Esophagus muscularis mucosa (tissue), 4 donors: ENCODE measurements at regions not wholly inside any gene's neighbourhood (a gene's known extent, or its start where the extent isn't known, plus 50 kb on each side); places are given as distances from the start of the nearest gene placed in this dataset.

Experiments used
- DNase-seq: peaks from one replicate; pipeline ENCODE4 v3.0.0-alpha.2; 2017; ENCODE audit errors: extremely low spot score
- H3K27ac ChIP-seq, 4 donors: fragments of 200-600 bp; sonication (generic); replicated peaks in 1 of 4; 1 replicate in 3 of 4; 2 replicates in 1 of 4; pipeline ENCODE4 v1.5.1; 2016 to 2019; ENCODE audit warnings: mild to moderate bottlenecking in 1 of 4
- H3K27me3 ChIP-seq, 4 donors: fragments of 200-600 bp; sonication (generic); one replicate each; pipeline versions ENCODE4 v1.5.1 to v1.6.0; 2016 to 2019
- H3K36me3 ChIP-seq, 4 donors: fragments of 200-600 bp; sonication (generic); one replicate each; pipeline ENCODE4 v1.5.1; 2016 to 2019
- H3K4me1 ChIP-seq, 4 donors: fragments of 200-600 bp; sonication (generic); one replicate each; pipeline ENCODE4 v1.5.1; 2016 to 2019
- H3K4me3 ChIP-seq, 4 donors: fragments of 200-600 bp; sonication (generic); 1 replicate in 2 of 4; 2 replicates in 2 of 4; pipeline ENCODE4 v1.5.1; 2016 to 2019; ENCODE audit warnings: mild to moderate bottlenecking in 4 of 4, moderate library complexity in 1 of 4
- H3K9me3 ChIP-seq, 4 donors: fragments of 200-600 bp; sonication (generic); 1 replicate in 3 of 4; 2 replicates in 1 of 4; pipeline ENCODE4 v1.5.1; 2016 to 2019
- EP300 ChIP-seq: sonication (generic); formaldehyde crosslinking; IDR thresholded peaks from one replicate; pipeline ENCODE4 v1.6.1; 2017; ENCODE audit warnings: antibody characterized with exemption
- POLR2A ChIP-seq: fragments of 450-650 bp; IDR thresholded peaks from one replicate; pipeline ENCODE4 v1.6.1; 2017; ENCODE audit warnings: antibody characterized with exemption, moderate library complexity, mild to moderate bottlenecking, low read depth
- POLR2AphosphoS5 ChIP-seq, 2 donors: sonication (generic); formaldehyde crosslinking; IDR thresholded peaks; one replicate each; pipeline ENCODE4 v1.6.1; 2017; ENCODE audit warnings: antibody characterized with exemption in 2 of 2
- WGBS: methylation state at CpG from one replicate; pipeline ENCODE4 v1.1.5; 2018; 5-methylcytosine and 5-hydroxymethylcytosine counted together
- intact Hi-C: fragments of 100-400 bp; cut with DNase I; formaldehyde crosslinking; loops from one replicate; pipeline ENCODE4 v1.15.1; 2023
- TF ChIP-seq, protein P1 (sequence below), 3 experiments: fragments of 200-600 bp in 2 of 3; fragments of 450-650 bp in 1 of 3; sonication (generic) in 2 of 3; IDR thresholded peaks; one replicate each; pipeline ENCODE4 v1.5.1; 2017 to 2019; ENCODE audit warnings: antibody characterized with exemption in 3 of 3, mild to moderate bottlenecking in 2 of 3, moderate library complexity in 1 of 3

DNA sequence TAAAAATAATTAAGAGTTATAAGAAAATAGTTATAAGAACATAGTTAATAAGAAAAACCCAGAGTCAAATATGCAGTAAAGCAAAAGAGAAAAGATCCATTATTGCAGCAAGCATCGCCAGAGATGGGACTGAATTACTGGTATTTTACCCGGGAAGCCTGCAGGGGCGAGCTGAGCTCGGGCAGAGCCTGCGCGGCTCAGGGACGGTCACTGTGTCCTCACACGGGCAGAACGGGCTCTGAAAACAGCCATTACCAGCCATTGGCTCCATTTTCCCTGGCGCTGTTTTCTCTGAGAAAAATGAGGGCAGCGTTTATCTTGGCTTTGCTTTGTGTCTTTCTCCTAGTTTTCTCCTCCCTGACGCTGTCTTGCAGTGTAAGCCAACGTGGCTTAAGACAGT is 95.3 kb upstream of the ALKAL2 start:
- Histone ChIP-seq H3K4me3 (no peak overlapping the region), H3K27me3 (peaks cover 0 to 13% (median 0%) of the 10 kb centered on the region in 4 donors), H3K9me3 (no peaks in the 10 kb centered on the region), H3K27ac (no peak overlapping the region), H3K4me1 (no peaks in the 10 kb centered on the region), H3K36me3 (no peaks in the 10 kb centered on the region)
- 36% methylated on average over 13 of the region's 13 CpGs for WGBS
- DNase-seq = peak; percentile 88
- no peak for TF ChIP-seq POLR2A
- TF ChIP-seq, protein P1, sequence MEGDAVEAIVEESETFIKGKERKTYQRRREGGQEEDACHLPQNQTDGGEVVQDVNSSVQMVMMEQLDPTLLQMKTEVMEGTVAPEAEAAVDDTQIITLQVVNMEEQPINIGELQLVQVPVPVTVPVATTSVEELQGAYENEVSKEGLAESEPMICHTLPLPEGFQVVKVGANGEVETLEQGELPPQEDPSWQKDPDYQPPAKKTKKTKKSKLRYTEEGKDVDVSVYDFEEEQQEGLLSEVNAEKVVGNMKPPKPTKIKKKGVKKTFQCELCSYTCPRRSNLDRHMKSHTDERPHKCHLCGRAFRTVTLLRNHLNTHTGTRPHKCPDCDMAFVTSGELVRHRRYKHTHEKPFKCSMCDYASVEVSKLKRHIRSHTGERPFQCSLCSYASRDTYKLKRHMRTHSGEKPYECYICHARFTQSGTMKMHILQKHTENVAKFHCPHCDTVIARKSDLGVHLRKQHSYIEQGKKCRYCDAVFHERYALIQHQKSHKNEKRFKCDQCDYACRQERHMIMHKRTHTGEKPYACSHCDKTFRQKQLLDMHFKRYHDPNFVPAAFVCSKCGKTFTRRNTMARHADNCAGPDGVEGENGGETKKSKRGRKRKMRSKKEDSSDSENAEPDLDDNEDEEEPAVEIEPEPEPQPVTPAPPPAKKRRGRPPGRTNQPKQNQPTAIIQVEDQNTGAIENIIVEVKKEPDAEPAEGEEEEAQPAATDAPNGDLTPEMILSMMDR (IDR thresholded peaks at IDR 0.05) = no peak
- TF ChIP-seq POLR2AphosphoS5 (IDR thresholded peaks at IDR 0.05) = no peak
- intact Hi-C loops = no loop called here

DNA sequence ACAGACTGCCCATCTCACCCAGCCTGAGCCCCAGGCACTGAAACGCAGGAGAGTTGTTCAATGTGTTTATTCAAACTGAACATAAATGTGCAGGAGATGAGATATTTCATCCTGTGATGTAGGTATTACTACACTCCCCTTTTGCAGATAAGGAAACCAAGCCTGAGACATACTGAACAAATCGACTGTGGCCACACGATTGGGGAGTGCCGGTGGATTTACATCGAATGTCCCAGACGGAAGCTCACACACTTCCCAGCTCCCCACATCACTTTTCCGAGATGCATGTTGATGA is 94.8 kb upstream of the ALKAL2 start:
- Histone ChIP-seq H3K36me3 (no peaks in the 10 kb centered on the region), H3K4me3 (no peak overlapping the region), H3K4me1 (no peaks in the 10 kb centered on the region), H3K27me3 (peaks cover 0 to 9% (median 0%) of the 10 kb centered on the region in 4 donors), H3K9me3 (peaks cover 0 to 3% (median 0%) of the 10 kb centered on the region in 4 donors), H3K27ac (no peak overlapping the region)
- no peak for DNase-seq
- intact Hi-C loops = no loop called here
- TF ChIP-seq POLR2A = no peak
- no peak for TF ChIP-seq POLR2AphosphoS5 (IDR thresholded peaks at IDR 0.05)
- TF ChIP-seq, protein P1 (IDR thresholded peaks at IDR 0.05) = no peak
- TF ChIP-seq EP300 = no peak
- 81% methylated on average over 7 of the region's 7 CpGs for WGBS

DNA sequence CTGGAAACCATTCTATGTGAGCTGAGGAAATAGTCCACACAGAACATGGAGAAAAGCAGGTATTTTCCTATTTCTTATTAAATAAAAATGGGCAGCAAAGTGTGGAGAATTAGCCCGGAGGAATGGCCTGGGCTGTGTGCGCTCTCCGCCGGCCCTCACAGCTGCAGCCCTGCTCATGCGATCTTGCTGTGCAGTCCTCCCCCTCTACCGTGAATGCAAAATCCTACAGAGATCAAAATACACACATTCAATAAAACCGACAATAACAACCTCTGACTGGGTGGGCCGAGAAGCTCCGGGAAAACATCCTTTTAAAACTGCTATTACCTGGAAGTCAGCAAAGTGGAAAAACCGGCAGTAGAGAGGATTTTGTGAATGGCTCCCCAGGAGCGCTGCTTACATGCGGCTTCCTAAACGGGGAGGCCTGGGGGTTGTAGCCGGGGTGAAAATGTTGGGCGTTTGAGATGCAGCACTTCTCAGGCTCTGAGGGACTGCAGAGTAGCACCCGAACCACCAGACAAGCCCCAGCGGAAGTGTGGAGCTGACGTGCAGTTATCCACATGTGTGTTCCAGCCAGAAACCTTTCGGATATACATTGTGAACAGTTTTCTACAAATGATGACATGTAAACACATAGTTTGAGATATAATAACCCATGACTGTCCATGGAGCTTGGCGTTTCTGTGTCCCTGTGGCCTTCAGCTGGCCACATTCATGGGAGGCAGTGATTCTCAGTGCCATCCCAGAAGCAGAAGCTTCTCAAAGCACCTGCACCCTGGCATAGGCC is 94.2 kb upstream of the ALKAL2 start:
- intact Hi-C loops = no loop called here
- H3K27me3 ChIP-seq = peaks cover 0 to 9% (median 0%) of the 10 kb centered on the region in 4 donors
- TF ChIP-seq POLR2A = no peak
- no peak for TF ChIP-seq EP300
- TF ChIP-seq, protein P1 (IDR thresholded peaks at IDR 0.05) = no peak
- no peak for TF ChIP-seq POLR2AphosphoS5 (IDR thresholded peaks at IDR 0.05)
- peak; percentile 89 for DNase-seq
- H3K27ac ChIP-seq = no peak overlapping the region
- no peaks in the 10 kb centered on the region for H3K4me1 ChIP-seq
- peaks cover 0 to 5% (median 0%) of the 10 kb centered on the region in 4 donors for H3K9me3 ChIP-seq
- WGBS = 76% methylated on average over 20 of the region's 20 CpGs
- no peak overlapping the region for H3K4me3 ChIP-seq
- no peaks in the 10 kb centered on the region for H3K36me3 ChIP-seq

DNA sequence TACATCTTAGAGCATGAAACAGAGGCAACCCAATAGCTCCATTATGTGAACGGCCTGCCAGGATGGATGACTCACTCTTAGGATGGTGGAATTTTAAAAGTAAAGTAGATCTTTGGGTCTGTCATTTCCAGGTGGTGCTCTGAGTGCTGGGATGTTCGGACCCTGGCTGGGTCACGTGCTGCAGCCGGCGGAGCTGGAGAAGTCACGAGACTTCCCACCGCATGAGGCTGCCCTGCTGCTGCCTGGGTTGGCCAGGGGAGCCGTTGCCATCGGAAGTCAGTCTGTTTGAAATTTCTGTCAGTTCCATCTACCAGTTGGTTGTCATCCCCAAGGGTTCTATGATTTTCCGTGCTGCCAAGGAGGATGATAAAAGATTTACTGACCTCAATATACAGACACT is 93.3 kb upstream of the ALKAL2 start:
- peak; percentile 80 for DNase-seq
- H3K27ac ChIP-seq = no peak overlapping the region
- peaks cover 0 to 9% (median 0%) of the 10 kb centered on the region in 4 donors for H3K27me3 ChIP-seq
- peaks cover 0 to 5% (median 0%) of the 10 kb centered on the region in 4 donors for H3K9me3 ChIP-seq
- peaks cover 0 to 2% (median under 1%) of the 10 kb centered on the region in 4 donors for H3K4me1 ChIP-seq
- 75% methylated on average over 10 of the region's 10 CpGs for WGBS
- intact Hi-C loops = no loop called here
- TF ChIP-seq POLR2AphosphoS5 (IDR thresholded peaks at IDR 0.05) = no peak
- no peak for TF ChIP-seq POLR2A
- TF ChIP-seq, protein P1 (IDR thresholded peaks at IDR 0.05) = no peak
- no peak for TF ChIP-seq EP300
- H3K4me3 ChIP-seq = no peak overlapping the region
- no peaks in the 10 kb centered on the region for H3K36me3 ChIP-seq

DNA sequence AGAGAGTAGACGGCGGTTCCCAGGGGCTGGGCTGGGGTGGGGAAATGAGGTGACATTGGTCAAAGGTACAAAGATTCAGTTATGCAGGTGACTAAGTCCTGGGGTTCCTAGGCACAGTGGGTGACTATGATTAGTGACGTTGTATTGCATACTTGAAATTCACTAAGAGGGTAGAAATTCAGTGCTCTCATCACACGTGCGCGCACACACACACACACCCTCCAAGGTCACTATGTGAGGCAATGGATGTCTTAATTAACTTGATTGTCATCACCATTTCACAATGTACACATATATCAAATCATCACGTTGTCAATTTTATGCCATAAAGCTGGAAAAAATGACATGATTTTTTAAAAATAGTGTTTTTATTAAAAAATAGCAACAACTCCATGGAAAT is 92.9 kb upstream of the ALKAL2 start:
- peak; percentile 75 for DNase-seq
- TF ChIP-seq EP300 (no peak), POLR2AphosphoS5 (IDR thresholded peaks at IDR 0.05) (no peak), POLR2A (no peak)
- TF ChIP-seq, protein P1 (IDR thresholded peaks at IDR 0.05) = no peak
- H3K27ac ChIP-seq = no peak overlapping the region
- peaks cover 0 to 5% (median 0%) of the 10 kb centered on the region in 4 donors for H3K9me3 ChIP-seq
- 90% methylated on average over 7 of the region's 7 CpGs for WGBS
- no peak overlapping the region for H3K4me3 ChIP-seq
- intact Hi-C loops = no loop called here
- peaks cover 0 to 9% (median 0%) of the 10 kb centered on the region in 4 donors for H3K27me3 ChIP-seq
- peaks cover 0 to 5% (median 3%) of the 10 kb centered on the region in 4 donors for H3K4me1 ChIP-seq
- no peaks in the 10 kb centered on the region for H3K36me3 ChIP-seq
